ENCODE measurements at regions not wholly inside any gene's neighbourhood (a gene's known extent, or its start where the extent isn't known, plus 50 kb on each side); places are given as distances from the start of the nearest gene placed in this dataset.

DNA sequence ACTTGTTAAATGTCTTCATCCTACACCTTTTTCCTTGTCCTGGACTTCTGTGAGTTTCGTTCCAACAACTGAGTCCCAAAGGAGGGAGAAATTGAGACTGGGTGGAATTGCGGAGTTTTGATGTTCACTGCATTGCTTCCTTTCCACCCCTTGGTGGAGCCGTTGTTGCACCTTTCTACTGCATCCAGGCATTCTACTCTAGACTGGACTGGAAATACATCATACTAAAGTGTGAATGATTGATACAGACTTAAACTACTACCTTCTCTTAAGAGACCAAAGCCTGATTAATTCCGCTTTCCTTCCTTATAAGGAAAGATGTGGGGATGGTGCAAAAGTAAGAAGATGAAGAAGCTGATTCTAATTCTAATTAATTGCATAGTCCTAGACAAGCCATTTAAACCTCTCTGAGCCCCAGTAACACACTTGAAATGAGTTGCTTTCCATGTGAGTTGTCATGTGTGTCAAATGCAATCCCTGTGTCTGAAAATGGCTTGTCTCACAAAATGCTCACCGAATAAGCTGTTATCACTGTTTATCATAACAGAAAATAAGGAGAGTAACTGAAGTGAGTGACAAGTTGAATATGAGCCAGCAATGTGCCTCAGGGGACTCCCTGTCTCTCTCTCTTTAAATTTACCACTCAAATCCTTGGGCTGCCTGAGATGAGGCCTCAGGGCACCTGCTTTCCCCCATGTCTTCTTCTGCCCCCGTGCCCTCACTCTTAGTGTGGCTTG lies 338.3 kb upstream of the CHD6 start:
- Histone ChIP-seq H3K4me1 (ENCODE audit: control insufficient read depth in 2 of 2, insufficient read depth in 2 of 2, low read length in 2 of 2) (no peaks in the 10 kb centered on the region), H3K4me3 (ENCODE audit: low read length in 2 of 2) (no peak overlapping the region), H3K9me3 (ENCODE audit: control insufficient read depth in 2 of 2, low read length in 2 of 2) (no peaks in the 10 kb centered on the region), H3K36me3 (ENCODE audit: control insufficient read depth in 2 of 2, insufficient read depth in 2 of 2, low read length in 2 of 2) (no peaks in the 10 kb centered on the region), H3K9ac (ENCODE audit: low read depth in 1 of 2, low read length in 2 of 2) (no peak overlapping the region), H3K27ac (ENCODE audit: low read depth in 2 of 2, low read length in 2 of 2) (no peak overlapping the region), H3K27me3 (ENCODE audit: control insufficient read depth in 2 of 2, insufficient read depth in 2 of 2, low read length in 2 of 2) (no peaks in the 10 kb centered on the region)

DNA sequence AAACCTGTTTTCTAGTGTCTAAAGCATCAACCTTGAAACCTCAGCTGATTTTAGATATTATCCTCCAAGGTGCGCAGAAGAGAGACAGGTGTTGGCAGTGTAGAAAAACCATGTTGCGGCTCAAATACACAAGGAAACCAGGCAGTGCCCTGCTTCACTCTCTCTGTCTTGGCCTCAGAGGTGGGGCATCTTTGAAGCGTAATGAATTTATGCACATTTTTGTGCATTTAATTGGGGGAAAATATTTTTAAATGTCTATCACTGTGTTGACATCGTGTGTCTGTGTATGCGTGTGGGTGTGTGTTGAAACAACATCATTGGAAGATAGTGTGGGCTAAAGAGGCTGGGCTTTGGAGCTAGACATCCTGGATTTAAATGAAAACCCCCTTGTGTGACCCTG lies 334.0 kb upstream of the CHD6 start:
- no peak overlapping the region for H3K4me3 ChIP-seq (ENCODE audit: low read length in 2 of 2)
- H3K27me3 ChIP-seq (ENCODE audit: control insufficient read depth in 2 of 2, insufficient read depth in 2 of 2, low read length in 2 of 2), result no peaks in the 10 kb centered on the region
- H3K36me3 ChIP-seq (ENCODE audit: control insufficient read depth in 2 of 2, insufficient read depth in 2 of 2, low read length in 2 of 2), result no peaks in the 10 kb centered on the region
- H3K9ac ChIP-seq (ENCODE audit: low read depth in 1 of 2, low read length in 2 of 2), result no peak overlapping the region
- no peaks in the 10 kb centered on the region for H3K4me1 ChIP-seq (ENCODE audit: control insufficient read depth in 2 of 2, insufficient read depth in 2 of 2, low read length in 2 of 2)
- no peaks in the 10 kb centered on the region for H3K9me3 ChIP-seq (ENCODE audit: control insufficient read depth in 2 of 2, low read length in 2 of 2)
- no peak overlapping the region for H3K27ac ChIP-seq (ENCODE audit: low read depth in 2 of 2, low read length in 2 of 2)

DNA sequence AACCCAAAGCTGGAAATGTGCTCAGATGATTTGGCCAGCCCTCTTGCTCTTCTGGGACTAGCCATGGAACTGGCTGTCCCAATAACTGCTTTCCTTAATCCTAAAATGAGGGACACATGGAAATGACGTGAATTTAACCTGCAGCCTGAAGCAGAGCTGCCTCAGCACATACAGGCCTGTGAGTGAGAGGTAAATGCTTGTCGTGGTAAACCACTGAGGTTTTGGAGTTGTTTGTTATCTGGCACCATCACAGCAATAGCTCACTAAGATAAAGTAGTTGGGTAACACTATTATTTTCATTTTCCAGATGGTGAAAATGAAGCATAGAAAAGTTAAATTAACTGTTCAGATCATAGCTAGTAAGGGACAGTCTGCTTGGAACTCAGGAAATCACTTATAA lies 333.4 kb upstream of the CHD6 start:
- no peak overlapping the region for H3K9ac ChIP-seq (ENCODE audit: low read depth in 1 of 2, low read length in 2 of 2)
- no peaks in the 10 kb centered on the region for H3K4me1 ChIP-seq (ENCODE audit: control insufficient read depth in 2 of 2, insufficient read depth in 2 of 2, low read length in 2 of 2)
- H3K9me3 ChIP-seq (ENCODE audit: control insufficient read depth in 2 of 2, low read length in 2 of 2), result no peaks in the 10 kb centered on the region
- no peak overlapping the region for H3K4me3 ChIP-seq (ENCODE audit: low read length in 2 of 2)
- no peaks in the 10 kb centered on the region for H3K36me3 ChIP-seq (ENCODE audit: control insufficient read depth in 2 of 2, insufficient read depth in 2 of 2, low read length in 2 of 2)
- H3K27me3 ChIP-seq (ENCODE audit: control insufficient read depth in 2 of 2, insufficient read depth in 2 of 2, low read length in 2 of 2), result no peaks in the 10 kb centered on the region
- no peak overlapping the region for H3K27ac ChIP-seq (ENCODE audit: low read depth in 2 of 2, low read length in 2 of 2)

DNA sequence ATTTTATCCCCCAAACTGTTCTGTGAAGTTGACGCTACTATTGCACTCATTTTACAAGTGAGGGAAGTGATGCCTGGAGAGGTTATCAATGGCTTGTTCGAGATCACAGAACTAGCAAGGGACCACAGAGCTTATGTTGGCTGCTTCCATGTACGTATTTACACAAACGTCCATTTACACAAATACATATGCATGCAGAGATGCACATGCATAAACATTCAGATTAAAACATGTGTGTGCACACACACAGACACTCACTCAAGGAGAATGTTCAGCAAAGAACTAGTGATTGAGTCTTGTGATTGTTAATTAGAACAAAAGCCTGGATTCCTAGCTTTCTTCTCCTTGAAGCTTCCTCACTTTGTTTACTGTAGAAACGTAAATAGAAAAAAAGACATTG lies 321.5 kb upstream of the CHD6 start:
- Histone ChIP-seq H3K9me3 (ENCODE audit: control insufficient read depth in 2 of 2, low read length in 2 of 2) (no peaks in the 10 kb centered on the region), H3K36me3 (ENCODE audit: control insufficient read depth in 2 of 2, insufficient read depth in 2 of 2, low read length in 2 of 2) (no peaks in the 10 kb centered on the region), H3K9ac (ENCODE audit: low read depth in 1 of 2, low read length in 2 of 2) (no peak overlapping the region), H3K27ac (ENCODE audit: low read depth in 2 of 2, low read length in 2 of 2) (no peak overlapping the region), H3K4me3 (ENCODE audit: low read length in 2 of 2) (no peak overlapping the region), H3K27me3 (ENCODE audit: control insufficient read depth in 2 of 2, insufficient read depth in 2 of 2, low read length in 2 of 2) (no peaks in the 10 kb centered on the region), H3K4me1 (ENCODE audit: control insufficient read depth in 2 of 2, insufficient read depth in 2 of 2, low read length in 2 of 2) (no peaks in the 10 kb centered on the region)

DNA sequence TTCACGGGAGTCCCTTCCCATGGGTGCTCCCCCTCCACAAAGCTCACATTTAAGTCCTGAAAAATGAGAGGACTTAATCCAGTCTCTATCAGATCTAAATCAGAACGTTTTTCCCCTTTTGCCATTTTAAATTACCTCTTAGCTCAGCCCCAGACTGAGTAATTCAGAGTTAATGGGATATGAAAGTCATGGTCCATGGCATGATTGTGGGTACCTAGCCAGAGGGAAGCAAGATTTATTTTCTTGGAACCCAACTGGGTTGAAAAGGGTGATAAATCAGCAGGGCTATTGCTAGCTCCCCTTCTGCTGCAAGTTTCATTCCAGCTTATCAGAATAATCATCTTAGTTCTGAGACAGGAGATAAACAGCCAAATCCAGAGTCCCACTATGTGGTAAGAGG lies 320.2 kb upstream of the CHD6 start:
- no peak overlapping the region for H3K27ac ChIP-seq (ENCODE audit: low read depth in 2 of 2, low read length in 2 of 2)
- H3K9me3 ChIP-seq (ENCODE audit: control insufficient read depth in 2 of 2, low read length in 2 of 2), result no peaks in the 10 kb centered on the region
- H3K4me1 ChIP-seq (ENCODE audit: control insufficient read depth in 2 of 2, insufficient read depth in 2 of 2, low read length in 2 of 2), result no peaks in the 10 kb centered on the region
- no peak overlapping the region for H3K4me3 ChIP-seq (ENCODE audit: low read length in 2 of 2)
- no peaks in the 10 kb centered on the region for H3K27me3 ChIP-seq (ENCODE audit: control insufficient read depth in 2 of 2, insufficient read depth in 2 of 2, low read length in 2 of 2)
- H3K36me3 ChIP-seq (ENCODE audit: control insufficient read depth in 2 of 2, insufficient read depth in 2 of 2, low read length in 2 of 2), result no peaks in the 10 kb centered on the region
- no peak overlapping the region for H3K9ac ChIP-seq (ENCODE audit: low read depth in 1 of 2, low read length in 2 of 2)

DNA sequence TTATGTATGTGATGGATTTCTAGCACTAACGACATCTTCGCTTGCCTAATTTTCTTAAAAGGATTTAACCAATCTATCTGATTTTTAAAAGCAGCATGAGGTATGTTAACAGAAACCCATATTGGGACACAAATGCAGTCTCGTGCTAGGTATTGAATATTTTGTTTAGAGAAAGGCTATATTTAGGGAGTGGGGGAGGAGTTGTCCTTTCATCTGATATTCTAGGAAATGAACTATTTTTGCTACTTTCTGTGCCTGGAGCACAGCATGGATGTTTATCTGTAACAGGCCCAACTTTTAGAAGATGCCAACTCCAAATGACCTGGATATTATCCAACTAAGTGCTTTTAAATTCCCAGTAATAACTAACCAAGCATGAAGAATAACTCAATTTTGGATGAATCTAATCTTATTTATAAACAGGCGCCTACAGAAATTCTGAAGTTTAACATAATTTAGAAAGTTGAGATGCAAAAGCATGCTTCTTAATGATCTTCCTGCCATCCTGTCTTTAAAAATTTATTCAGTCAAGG lies 317.1 kb upstream of the CHD6 start:
- no peaks in the 10 kb centered on the region for H3K4me1 ChIP-seq (ENCODE audit: control insufficient read depth in 2 of 2, insufficient read depth in 2 of 2, low read length in 2 of 2)
- no peak overlapping the region for H3K27ac ChIP-seq (ENCODE audit: low read depth in 2 of 2, low read length in 2 of 2)
- H3K9ac ChIP-seq (ENCODE audit: low read depth in 1 of 2, low read length in 2 of 2), result no peak overlapping the region
- no peaks in the 10 kb centered on the region for H3K36me3 ChIP-seq (ENCODE audit: control insufficient read depth in 2 of 2, insufficient read depth in 2 of 2, low read length in 2 of 2)
- no peaks in the 10 kb centered on the region for H3K9me3 ChIP-seq (ENCODE audit: control insufficient read depth in 2 of 2, low read length in 2 of 2)
- no peak overlapping the region for H3K4me3 ChIP-seq (ENCODE audit: low read length in 2 of 2)
- H3K27me3 ChIP-seq (ENCODE audit: control insufficient read depth in 2 of 2, insufficient read depth in 2 of 2, low read length in 2 of 2), result no peaks in the 10 kb centered on the region

DNA sequence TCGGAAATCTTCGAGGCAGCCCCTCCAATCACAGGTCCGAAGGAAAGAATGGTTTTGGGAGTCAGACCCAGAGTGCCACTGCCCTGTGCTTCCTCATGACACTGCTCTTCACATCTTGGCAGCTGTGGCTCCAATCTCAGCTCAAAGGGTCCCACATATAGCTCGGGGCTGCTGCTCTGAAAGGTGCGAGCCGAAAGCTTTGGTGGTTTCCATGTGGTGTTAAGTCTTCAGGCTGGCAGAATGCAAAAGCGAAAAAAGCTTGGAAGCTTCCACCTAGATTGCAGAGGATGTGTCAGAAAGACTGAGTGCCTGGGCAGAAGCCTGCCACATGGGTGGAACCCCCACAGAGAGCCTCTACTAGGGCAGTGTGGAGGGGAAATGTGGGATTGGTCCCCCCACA lies 314.3 kb upstream of the CHD6 start:
- Histone ChIP-seq H3K36me3 (ENCODE audit: control insufficient read depth in 2 of 2, insufficient read depth in 2 of 2, low read length in 2 of 2) (no peaks in the 10 kb centered on the region), H3K4me1 (ENCODE audit: control insufficient read depth in 2 of 2, insufficient read depth in 2 of 2, low read length in 2 of 2) (no peaks in the 10 kb centered on the region), H3K27ac (ENCODE audit: low read depth in 2 of 2, low read length in 2 of 2) (no peak overlapping the region), H3K9me3 (ENCODE audit: control insufficient read depth in 2 of 2, low read length in 2 of 2) (no peaks in the 10 kb centered on the region), H3K27me3 (ENCODE audit: control insufficient read depth in 2 of 2, insufficient read depth in 2 of 2, low read length in 2 of 2) (no peaks in the 10 kb centered on the region), H3K9ac (ENCODE audit: low read depth in 1 of 2, low read length in 2 of 2) (no peak overlapping the region), H3K4me3 (ENCODE audit: low read length in 2 of 2) (no peak overlapping the region)

DNA sequence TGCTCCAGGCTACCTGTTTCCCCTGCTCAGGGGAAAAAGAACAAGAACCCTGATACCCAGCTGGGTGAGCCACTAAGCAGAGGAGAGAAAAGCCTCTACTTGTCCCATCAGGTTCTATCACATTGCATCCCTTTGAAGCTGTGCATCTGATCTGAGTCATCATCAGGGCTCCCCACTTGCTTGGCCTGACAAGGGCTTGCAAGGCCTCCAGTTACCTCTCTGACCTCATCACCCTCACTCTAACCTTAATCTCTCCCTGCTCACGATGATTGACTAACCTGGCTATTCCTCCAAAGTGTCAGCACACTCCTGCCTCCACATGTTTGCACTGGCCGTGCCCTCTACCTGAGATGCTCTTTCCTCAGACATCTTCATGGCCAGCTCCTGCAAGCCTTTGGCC lies 309.5 kb upstream of the CHD6 start:
- Histone ChIP-seq H3K4me3 (ENCODE audit: low read length in 2 of 2) (no peak overlapping the region), H3K9me3 (ENCODE audit: control insufficient read depth in 2 of 2, low read length in 2 of 2) (no peaks in the 10 kb centered on the region), H3K36me3 (ENCODE audit: control insufficient read depth in 2 of 2, insufficient read depth in 2 of 2, low read length in 2 of 2) (no peaks in the 10 kb centered on the region), H3K9ac (ENCODE audit: low read depth in 1 of 2, low read length in 2 of 2) (no peak overlapping the region), H3K27ac (ENCODE audit: low read depth in 2 of 2, low read length in 2 of 2) (no peak overlapping the region), H3K4me1 (ENCODE audit: control insufficient read depth in 2 of 2, insufficient read depth in 2 of 2, low read length in 2 of 2) (no peaks in the 10 kb centered on the region), H3K27me3 (ENCODE audit: control insufficient read depth in 2 of 2, insufficient read depth in 2 of 2, low read length in 2 of 2) (no peaks in the 10 kb centered on the region)

DNA sequence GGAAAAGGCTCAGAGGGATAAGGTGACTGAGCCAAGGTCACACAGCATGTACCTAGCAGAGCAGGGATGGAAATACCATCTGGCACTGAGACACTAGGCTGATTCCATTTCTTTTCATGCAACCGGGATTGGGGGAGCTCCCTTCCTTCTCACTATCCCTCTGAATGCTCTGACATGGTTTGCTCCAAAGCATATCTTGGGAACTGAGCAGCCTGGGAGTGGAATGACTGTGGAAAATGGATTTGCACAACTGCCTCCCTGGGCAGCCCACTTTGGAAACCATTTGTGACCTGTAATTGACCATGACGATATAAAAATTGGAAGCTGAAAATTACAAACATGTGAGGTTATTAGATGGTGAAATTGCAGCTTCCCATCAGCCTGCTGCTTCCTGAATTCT lies 309.0 kb upstream of the CHD6 start:
- Histone ChIP-seq H3K9me3 (ENCODE audit: control insufficient read depth in 2 of 2, low read length in 2 of 2) (no peaks in the 10 kb centered on the region), H3K9ac (ENCODE audit: low read depth in 1 of 2, low read length in 2 of 2) (no peak overlapping the region)

DNA sequence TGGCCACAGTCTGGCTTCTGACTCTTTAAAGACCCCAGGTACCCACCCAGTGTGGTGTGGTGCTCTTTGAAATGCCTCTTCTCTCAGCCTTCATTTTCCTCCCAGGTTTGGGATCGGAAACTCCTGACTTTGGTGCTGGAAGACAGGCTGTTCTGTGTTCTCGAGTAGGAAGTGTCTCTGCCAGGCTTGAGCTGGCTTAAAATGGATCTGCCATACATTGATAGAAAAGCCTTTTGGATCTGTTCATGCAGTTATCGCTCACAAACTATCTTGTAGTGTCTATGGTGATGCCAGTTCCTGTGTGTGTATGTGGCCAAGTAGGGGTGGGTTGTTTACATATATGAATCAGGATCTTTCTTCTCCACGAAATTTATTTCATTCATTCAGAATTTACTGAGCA lies 307.3 kb upstream of the CHD6 start:
- no peak overlapping the region for H3K9ac ChIP-seq (ENCODE audit: low read depth in 1 of 2, low read length in 2 of 2)
- no peak overlapping the region for H3K4me3 ChIP-seq (ENCODE audit: low read length in 2 of 2)
- no peak overlapping the region for H3K27ac ChIP-seq (ENCODE audit: low read depth in 2 of 2, low read length in 2 of 2)
- H3K4me1 ChIP-seq (ENCODE audit: control insufficient read depth in 2 of 2, insufficient read depth in 2 of 2, low read length in 2 of 2), result no peaks in the 10 kb centered on the region
- no peaks in the 10 kb centered on the region for H3K9me3 ChIP-seq (ENCODE audit: control insufficient read depth in 2 of 2, low read length in 2 of 2)
- no peaks in the 10 kb centered on the region for H3K36me3 ChIP-seq (ENCODE audit: control insufficient read depth in 2 of 2, insufficient read depth in 2 of 2, low read length in 2 of 2)
- H3K27me3 ChIP-seq (ENCODE audit: control insufficient read depth in 2 of 2, insufficient read depth in 2 of 2, low read length in 2 of 2), result peaks cover 0 to 3% of the 10 kb centered on the region in 2 donors

More for the DNA sequence above, 309.0 kb upstream of the CHD6 start:
- Histone ChIP-seq H3K27me3 (ENCODE audit: control insufficient read depth in 2 of 2, insufficient read depth in 2 of 2, low read length in 2 of 2) (peaks cover 0 to under 1% of the 10 kb centered on the region in 2 donors), H3K4me3 (ENCODE audit: low read length in 2 of 2) (no peak overlapping the region), H3K27ac (ENCODE audit: low read depth in 2 of 2, low read length in 2 of 2) (no peak overlapping the region), H3K36me3 (ENCODE audit: control insufficient read depth in 2 of 2, insufficient read depth in 2 of 2, low read length in 2 of 2) (no peaks in the 10 kb centered on the region), H3K4me1 (ENCODE audit: control insufficient read depth in 2 of 2, insufficient read depth in 2 of 2, low read length in 2 of 2) (no peaks in the 10 kb centered on the region)

Measured in mucosa of rectum (tissue), 2 donors.